ENCODE measurements at regions not wholly inside any gene's neighbourhood (a gene's known extent, or its start where the extent isn't known, plus 50 kb on each side); places are given as distances from the start of the nearest gene placed in this dataset.

DNA sequence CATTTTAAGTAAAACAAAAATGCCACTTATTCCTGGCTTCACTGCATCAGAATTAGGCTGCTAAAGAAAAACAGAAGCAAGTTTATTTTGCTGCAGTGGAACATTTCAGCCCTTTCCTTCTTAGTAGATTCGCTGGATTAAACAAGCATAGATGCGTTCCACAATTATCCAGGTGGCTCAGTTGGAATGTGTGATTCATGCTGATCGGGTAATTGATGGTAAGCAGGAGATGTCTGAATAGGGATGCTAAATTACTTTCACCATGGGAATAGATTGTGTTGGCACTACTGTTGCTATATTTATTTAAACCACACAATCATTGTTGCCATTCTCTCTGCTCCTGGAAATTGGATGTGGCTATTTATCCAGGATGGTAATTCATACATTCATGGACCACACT is 440.1 kb upstream of the DDI1 start:
- no peak for TF ChIP-seq GATA3 (IDR thresholded peaks at IDR 0.05; ENCODE audit: low read depth, low read length)
- no peak for TF ChIP-seq GATA2 (IDR thresholded peaks at IDR 0.05; ENCODE audit: low read depth, low read length)

DNA sequence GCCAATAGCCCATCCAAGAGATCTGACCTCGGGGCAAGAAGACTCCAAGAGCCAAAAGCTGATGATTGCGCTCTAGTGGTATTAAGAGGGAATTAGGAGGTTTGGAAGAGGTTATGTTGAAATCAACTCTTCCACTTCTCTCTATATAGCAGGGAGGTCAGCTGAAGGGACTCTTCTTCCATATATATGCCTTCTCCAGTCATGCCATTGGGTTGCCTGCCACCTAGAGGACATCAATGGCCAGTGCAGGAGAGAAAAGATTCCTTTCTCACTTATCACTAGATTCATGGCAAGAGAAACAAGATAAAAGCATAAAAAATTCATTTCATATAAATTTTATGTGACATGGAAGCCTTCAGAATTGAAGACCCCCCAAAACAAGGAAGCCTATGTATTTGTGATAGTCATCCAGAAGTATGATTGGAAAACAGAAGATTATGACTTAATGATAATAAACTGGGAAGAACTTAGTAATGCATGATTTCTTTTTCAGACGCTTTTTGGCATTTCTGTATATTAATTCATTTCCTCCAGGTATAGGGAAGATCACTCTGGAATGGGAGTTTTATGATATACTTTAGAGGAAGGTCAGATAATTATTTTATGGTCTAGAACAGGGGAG is 435.1 kb upstream of the DDI1 start:
- no peak for TF ChIP-seq GATA2 (IDR thresholded peaks at IDR 0.05; ENCODE audit: low read depth, low read length)
- no peak for TF ChIP-seq GATA3 (IDR thresholded peaks at IDR 0.05; ENCODE audit: low read depth, low read length)

DNA sequence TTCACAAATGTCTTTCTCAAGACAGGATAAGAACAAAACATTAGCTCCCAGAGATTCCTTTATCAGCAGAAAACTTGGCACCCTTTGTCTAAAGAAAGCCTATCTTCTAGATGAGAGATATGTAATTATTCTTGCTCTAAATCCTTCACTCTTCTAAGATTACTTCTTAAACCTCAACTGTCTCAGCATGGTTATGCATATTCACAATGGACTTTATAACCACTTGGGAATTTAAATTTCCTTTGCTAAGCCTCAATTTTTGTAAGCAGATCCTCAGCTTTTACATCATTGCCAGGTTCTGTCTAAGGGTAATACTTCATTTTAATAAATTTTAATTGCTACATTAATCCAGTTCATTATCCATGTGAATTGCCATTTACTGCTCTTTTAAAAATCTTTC is 433.6 kb upstream of the DDI1 start:
- TF ChIP-seq GATA3 (IDR thresholded peaks at IDR 0.05; ENCODE audit: low read depth, low read length) (no peak), GATA2 (IDR thresholded peaks at IDR 0.05; ENCODE audit: low read depth, low read length) (no peak)

DNA sequence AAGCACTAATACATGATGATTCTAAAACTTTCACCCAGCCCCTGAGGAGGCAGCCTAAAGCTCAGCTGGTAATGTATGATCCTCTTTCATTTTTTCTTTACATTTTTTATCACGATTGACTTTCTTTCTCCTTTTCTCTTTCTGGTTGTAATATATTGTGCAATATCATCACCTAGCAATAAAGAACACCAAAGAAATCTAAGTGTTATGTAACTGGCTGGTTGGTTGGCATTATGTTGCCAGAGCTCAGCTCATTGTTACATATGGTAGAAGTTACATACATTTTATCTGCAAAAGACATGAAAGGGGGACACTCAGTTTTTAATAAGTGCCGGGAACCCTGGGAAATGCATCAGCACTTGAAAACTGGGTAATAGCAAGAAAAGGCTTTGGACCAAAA is 432.1 kb upstream of the DDI1 start:
- TF ChIP-seq GATA2 (IDR thresholded peaks at IDR 0.05; ENCODE audit: low read depth, low read length): no peak
- TF ChIP-seq GATA3 (IDR thresholded peaks at IDR 0.05; ENCODE audit: low read depth, low read length): no peak

DNA sequence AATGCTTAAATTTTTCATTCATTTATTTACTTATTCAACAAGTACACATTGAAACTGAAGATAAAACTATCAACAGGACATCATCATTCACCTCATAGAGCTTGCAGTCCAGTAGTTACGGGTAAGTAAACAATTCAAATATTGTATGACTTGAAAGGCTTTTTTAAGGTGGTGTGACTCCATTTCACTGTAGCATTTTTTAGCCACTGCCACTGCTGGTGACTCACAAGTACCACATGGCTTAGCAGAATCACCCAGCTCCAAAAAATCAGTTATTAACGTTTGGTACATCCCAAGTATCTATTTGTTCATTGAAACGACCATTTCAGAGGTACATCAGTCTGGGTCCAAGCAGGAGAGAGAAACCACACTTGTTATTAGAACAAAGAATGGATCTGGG is 427.9 kb upstream of the DDI1 start:
- TF ChIP-seq GATA3 (IDR thresholded peaks at IDR 0.05; ENCODE audit: low read depth, low read length) (no peak), GATA2 (IDR thresholded peaks at IDR 0.05; ENCODE audit: low read depth, low read length) (no peak)

DNA sequence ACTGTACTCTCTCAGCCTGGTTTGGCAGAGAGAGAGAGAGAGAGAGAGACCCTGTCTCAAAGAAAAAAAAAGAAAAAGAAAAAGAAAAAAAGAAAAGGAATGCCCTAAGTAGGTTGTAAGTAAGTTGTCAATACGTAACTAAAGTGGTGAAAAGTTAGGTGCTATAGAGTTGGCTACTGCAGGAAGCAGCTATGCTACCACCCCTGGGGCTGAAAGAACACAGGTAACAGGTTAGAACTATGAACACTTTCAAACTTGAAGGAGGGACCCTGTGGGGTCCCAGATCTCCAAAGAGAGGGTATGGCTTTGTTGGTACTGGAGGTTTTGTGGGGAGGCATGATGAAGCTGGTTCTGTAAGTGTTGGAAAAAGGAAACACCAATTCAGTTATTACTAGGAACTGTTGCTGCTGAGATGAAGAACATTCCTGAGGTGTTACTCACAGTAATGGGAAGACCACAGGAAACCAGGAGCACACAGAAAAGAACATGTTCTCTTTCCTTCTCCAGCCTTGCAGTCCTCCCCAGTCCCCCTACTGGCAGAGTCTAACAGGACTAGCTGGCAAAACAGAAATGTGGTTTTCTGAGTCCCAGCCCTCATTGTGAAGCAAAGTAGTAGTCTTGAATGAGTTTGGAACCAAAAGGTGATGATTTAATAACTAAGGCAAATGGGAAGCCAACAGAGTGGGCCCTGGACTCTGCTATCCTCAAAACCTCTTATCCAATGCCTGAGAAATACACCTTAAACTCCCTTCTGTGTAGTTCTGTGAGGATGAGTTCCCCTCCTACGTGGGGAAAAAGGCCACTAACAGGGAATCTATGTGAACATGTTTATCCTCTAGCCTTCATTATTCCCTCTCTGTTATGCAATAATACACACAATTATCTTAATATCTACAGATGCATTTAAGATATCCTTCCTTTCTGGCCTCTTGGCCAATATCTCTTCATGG is 427.0 kb upstream of the DDI1 start:
- TF ChIP-seq GATA3 (IDR thresholded peaks at IDR 0.05; ENCODE audit: low read depth, low read length) (no peak), GATA2 (IDR thresholded peaks at IDR 0.05; ENCODE audit: low read depth, low read length) (no peak)

DNA sequence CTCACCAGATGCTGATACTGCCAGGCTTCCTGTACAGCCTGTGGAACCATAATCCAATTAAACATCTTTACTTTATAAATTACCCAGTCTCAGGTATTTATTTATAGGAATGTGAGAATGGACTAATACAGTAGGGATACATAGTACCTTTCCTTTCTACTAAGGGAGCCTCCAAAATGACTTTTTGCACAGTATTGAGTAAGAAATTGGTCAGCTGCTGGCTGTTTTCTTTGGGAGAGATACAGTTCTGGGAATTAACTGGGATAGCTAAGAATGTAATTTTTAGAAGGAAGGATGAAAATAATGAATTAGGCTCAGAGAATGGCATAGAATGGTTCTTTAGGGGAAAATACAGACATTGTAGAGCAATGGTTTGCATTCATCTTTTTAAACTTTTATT is 426.0 kb upstream of the DDI1 start:
- TF ChIP-seq GATA2 (IDR thresholded peaks at IDR 0.05; ENCODE audit: low read depth, low read length): no peak
- TF ChIP-seq GATA3 (IDR thresholded peaks at IDR 0.05; ENCODE audit: low read depth, low read length): no peak

DNA sequence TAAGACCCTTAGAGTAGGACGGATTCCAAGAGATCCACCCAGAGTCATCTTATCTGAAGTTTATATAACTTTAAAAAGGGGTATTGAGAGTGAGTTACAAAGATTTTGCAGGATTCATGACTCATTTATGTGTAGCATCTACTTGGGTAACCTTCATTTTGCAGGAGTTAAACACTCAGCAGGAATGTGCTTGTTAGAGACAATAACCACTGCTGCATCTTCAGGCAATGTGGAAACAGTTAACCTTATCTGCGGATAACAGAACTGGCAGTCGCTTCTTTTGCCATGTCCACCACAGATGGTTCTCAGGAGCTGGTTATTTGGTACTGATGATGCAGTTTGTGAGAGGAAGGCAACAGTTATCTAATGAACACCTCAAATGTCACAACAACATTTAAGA is 417.9 kb upstream of the DDI1 start:
- no peak for TF ChIP-seq GATA3 (IDR thresholded peaks at IDR 0.05; ENCODE audit: low read depth, low read length)
- peak; percentile 63 for TF ChIP-seq GATA2 (IDR thresholded peaks at IDR 0.05; ENCODE audit: low read depth, low read length)

DNA sequence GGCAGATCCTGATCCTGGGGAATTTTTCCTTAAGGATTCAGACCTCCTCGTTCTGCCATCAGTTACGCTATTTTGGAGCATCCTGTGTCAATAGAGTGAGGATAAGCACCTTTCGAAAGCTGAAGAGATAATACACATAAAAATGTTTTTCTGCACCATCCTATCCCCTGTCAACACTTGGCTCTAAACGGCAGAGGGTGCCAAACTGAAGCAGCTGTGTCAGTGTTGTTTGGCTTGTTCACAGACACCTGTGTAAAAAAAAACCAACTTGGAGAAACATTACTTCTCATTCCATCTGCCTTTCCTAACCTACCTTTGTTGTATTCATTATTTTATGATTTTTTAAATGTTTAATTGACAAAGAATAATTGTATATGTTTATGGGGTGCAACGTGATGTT is 417.0 kb upstream of the DDI1 start:
- TF ChIP-seq GATA3 (IDR thresholded peaks at IDR 0.05; ENCODE audit: low read depth, low read length): no peak
- TF ChIP-seq GATA2 (IDR thresholded peaks at IDR 0.05; ENCODE audit: low read depth, low read length): no peak

DNA sequence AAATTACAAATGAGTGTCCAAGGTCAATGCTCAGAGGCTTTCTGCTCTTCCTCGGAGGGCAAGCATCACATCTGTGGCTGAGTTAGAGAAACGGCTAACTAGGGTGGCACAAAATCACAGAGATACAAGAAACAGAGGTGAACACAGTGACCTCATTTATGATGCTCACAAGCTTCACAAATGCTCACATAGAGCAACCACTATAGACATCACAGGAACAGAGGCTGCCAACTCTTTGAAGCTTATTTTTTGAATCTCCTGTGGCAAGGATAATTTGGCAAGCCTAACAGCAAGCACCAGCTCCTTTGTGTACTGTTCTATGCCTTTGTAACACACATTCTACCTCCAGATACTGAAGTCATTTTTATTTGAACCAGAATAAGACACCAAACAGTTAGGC is 416.5 kb upstream of the DDI1 start:
- no peak for TF ChIP-seq GATA2 (IDR thresholded peaks at IDR 0.05; ENCODE audit: low read depth, low read length)
- TF ChIP-seq GATA3 (IDR thresholded peaks at IDR 0.05; ENCODE audit: low read depth, low read length): no peak

DNA sequence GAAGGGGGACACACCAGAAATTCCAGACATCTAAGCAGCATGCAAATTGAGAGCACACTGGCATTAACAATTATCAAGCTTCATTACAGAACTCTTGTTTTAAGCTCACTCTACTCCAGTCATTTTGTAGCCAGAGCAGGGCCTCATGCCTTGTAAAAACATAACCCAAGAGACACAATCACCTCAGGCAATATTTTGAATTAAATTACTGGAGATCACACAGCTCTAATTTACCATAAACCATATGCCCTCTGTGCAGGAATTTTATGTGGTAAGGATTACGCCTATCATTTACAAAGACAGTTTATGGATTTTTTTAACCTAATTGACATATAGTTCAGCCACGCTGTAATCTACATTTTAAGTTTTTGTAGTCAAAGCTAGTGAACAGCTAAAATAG is 414.1 kb upstream of the DDI1 start:
- no peak for TF ChIP-seq GATA2 (IDR thresholded peaks at IDR 0.05; ENCODE audit: low read depth, low read length)

DNA sequence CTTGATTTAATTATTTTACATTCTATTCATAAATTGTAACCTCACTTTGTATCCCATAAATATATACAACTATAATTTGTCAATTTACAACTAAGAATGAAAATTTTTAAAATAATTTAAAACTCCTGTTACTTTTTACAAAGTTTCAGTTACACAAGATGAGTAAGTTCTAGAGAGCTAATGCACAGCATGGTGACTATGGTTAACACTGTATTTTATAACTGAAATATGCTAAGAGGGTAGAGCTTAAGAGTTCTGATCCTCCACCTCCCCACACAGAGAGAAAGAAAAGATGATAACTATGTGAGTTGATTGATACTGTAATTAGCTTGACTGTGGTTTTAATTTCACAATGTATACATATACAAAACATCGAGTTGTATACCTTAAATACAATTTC is 412.5 kb upstream of the DDI1 start:
- TF ChIP-seq GATA3 (IDR thresholded peaks at IDR 0.05; ENCODE audit: low read depth, low read length) (no peak), GATA2 (IDR thresholded peaks at IDR 0.05; ENCODE audit: low read depth, low read length) (no peak)

DNA sequence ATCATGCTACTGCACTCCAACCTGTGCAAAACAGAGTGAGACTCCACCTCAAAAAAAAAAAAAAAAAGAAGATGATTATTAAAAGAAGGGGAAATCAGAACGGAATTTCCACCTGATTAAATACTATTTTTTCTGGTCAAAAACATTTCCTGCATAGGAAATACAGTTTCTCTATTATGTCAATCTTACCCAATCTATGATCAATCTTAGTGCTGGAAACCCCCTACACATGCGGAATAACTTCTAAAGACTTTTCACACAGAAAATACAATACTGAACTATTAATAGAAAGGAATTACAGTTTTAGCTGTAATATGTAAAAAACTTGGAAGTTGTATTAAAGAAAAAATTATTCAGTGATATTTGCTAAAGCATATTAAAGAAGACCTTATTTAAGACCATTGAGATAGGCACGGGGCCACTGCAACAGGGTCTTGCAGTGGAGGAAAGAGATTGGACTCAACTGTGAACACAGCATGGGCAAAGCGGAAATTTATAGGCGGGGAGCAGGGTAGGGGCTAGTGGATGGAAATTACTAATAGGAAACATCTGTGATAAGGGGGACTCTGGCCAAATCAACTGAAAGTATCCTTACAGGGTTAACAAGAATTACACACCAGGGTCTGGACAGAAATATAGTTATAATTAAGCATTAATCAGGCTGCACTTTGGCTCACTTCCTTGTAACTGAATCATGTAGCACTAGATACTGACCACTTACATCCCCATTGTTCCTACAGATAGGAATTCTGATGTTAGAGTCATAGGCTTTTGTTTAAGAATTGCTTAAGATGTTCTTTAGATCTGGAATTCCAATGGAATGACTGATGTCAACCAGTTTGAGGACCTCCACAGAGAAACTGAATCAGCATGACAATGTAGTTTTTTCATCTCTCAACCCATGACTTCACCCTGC is 411.5 kb upstream of the DDI1 start:
- TF ChIP-seq GATA2 (IDR thresholded peaks at IDR 0.05; ENCODE audit: low read depth, low read length) (no peak), GATA3 (IDR thresholded peaks at IDR 0.05; ENCODE audit: low read depth, low read length) (no peak)

DNA sequence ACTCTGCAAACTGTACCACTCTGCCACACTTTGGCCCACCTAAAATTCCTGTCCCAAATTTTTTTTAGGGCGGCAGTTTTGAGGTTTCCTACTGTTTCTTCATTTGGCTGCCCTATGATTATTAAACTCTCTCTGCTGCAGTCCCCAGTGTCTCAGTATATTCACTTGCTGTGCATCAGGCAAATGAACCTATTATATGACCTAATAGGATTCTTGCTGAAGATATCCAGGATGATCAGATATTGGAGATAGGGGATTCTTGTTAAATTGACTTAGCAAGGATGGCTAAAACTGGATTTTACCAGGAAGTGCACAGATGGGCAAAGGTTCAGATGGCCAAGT is 410.8 kb upstream of the DDI1 start:
- TF ChIP-seq GATA2 (IDR thresholded peaks at IDR 0.05; ENCODE audit: low read depth, low read length) (no peak), GATA3 (IDR thresholded peaks at IDR 0.05; ENCODE audit: low read depth, low read length) (no peak)
